ENCODE measurements at regions not wholly inside any gene's neighbourhood (a gene's known extent, or its start where the extent isn't known, plus 50 kb on each side); places are given as distances from the start of the nearest gene placed in this dataset.

DNA sequence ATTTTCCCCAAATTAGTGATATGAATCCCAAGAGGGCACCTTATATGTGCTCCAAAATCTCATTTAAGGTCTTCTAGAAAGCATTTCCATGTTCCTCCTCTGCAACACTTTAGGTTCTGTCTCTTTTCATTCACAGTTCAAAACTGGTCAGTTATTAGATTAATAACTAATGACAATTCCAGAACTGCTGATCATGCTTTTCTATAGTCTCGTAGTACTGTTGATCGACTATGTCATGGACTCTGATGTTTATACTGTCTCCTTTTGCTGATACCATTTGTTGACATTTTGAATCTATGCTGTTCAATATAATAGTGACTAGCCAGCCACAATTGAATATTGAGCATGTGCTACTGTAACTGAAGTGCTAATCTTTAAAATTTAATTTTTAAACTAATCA, 728.3 kb downstream of the LRFN5 start:
- no peaks in the 10 kb centered on the region for H3K27me3 Mint-ChIP-seq (ENCODE audit: low read depth)

DNA sequence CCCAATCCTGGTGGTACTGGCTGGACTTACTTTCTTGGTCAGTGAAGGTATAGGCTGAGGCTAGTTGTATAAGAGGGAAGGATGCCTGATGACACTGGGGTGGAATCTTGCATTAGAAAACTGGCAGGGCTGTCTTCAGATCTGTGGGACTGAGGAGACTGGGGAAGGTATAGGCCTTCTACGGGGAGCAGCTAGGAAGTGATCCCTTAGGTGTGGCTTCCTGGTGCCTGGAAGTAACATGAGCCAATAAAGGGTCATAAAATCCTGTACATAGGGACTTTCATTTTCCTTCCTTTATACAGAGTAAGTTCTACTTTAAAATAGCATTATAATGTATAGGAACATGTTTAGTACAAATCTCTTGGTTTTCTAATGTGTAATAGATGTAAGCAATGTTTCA, 716.8 kb downstream of the LRFN5 start:
- no peak for DNase-seq (ENCODE audit: low read depth, low spot score)
- Mint-ChIP-seq H3K36me3 (ENCODE audit: low read depth) (peaks cover 3% of the 10 kb centered on the region), H3K27me3 (ENCODE audit: low read depth) (no peaks in the 10 kb centered on the region), H3K27ac (ENCODE audit: unreplicated experiment) (no peak overlapping the region), H3K4me3 (no peak overlapping the region), H3K4me1 (no peaks in the 10 kb centered on the region), H3K9me3 (peaks cover 17% of the 10 kb centered on the region)
- TF ChIP-seq, protein P1, sequence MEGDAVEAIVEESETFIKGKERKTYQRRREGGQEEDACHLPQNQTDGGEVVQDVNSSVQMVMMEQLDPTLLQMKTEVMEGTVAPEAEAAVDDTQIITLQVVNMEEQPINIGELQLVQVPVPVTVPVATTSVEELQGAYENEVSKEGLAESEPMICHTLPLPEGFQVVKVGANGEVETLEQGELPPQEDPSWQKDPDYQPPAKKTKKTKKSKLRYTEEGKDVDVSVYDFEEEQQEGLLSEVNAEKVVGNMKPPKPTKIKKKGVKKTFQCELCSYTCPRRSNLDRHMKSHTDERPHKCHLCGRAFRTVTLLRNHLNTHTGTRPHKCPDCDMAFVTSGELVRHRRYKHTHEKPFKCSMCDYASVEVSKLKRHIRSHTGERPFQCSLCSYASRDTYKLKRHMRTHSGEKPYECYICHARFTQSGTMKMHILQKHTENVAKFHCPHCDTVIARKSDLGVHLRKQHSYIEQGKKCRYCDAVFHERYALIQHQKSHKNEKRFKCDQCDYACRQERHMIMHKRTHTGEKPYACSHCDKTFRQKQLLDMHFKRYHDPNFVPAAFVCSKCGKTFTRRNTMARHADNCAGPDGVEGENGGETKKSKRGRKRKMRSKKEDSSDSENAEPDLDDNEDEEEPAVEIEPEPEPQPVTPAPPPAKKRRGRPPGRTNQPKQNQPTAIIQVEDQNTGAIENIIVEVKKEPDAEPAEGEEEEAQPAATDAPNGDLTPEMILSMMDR (conservative IDR thresholded peaks at IDR 0.05): no peak

More for the DNA sequence above, 728.3 kb downstream of the LRFN5 start:
- H3K9me3 Mint-ChIP-seq: no peaks in the 10 kb centered on the region
- no peak for DNase-seq (ENCODE audit: low read depth, low spot score)
- H3K4me1 Mint-ChIP-seq: no peaks in the 10 kb centered on the region
- no peak overlapping the region for H3K4me3 Mint-ChIP-seq
- no peak overlapping the region for H3K27ac Mint-ChIP-seq (ENCODE audit: unreplicated experiment)
- no peaks in the 10 kb centered on the region for H3K36me3 Mint-ChIP-seq (ENCODE audit: low read depth)
- TF ChIP-seq, protein P1 (conservative IDR thresholded peaks at IDR 0.05): no peak

DNA sequence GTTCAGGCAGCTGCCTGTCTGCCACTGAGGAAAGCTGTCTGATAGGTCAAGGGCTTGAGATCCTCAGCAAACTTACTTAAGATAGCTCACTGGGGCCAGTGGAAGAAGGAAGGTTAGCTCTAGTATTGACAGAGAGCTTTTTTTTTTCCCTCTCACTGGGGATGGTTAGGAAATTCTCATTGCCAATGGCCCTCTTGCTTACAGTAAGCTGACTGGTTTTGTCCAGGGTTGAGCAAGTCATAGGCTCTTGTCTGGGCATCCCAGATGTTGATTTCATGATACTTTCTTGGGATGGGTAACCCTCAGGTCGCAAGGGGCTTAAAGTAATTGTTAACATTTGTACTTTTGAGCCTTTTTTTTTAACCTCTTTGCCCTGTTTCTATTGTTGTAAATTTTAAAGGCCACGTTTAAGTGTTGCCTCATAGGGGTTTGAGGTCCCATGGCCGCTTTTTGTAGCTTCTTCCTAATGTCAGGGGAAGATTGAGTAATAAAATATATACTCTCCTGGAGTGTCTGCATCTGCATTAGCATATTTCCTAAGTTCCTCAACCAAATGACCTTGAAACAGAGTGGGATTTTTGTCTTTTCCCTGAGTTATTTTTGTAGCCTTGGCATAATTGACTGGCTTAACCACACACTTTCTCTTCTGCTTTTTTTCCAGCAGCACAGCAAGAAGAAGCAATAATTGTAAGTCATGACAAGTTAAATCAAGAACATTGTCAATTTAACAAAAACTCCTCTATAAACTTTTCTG, 716.0 kb downstream of the LRFN5 start:
- Mint-ChIP-seq H3K27ac (ENCODE audit: unreplicated experiment) (no peak overlapping the region), H3K4me1 (no peaks in the 10 kb centered on the region), H3K4me3 (no peak overlapping the region), H3K9me3 (peaks cover 17% of the 10 kb centered on the region), H3K36me3 (ENCODE audit: low read depth) (peaks cover 3% of the 10 kb centered on the region), H3K27me3 (ENCODE audit: low read depth) (no peaks in the 10 kb centered on the region)
- DNase-seq (ENCODE audit: low read depth, low spot score): no peak
- TF ChIP-seq, protein P1 (conservative IDR thresholded peaks at IDR 0.05): no peak

DNA sequence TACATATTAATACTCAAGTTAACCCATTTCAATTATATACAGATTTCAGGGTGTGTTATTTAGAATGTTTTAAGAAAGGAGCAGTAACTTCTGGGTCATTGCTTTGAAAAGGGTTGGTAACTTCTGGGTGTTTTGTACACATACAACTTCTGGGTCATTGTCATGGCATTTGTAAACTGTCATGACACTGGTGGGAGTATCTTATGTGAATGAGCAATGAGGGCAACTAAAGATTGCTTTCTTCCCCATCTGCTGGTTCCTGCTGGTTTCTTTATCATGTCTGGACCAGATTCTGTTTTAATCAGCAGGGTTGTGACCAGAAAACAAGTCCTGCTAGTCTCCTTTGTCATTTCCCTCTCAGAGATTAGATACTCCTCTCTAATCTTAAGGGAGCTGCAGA, 713.3 kb downstream of the LRFN5 start:
- DNase-seq (ENCODE audit: low read depth, low spot score): no peak
- peaks cover 3% of the 10 kb centered on the region for H3K36me3 Mint-ChIP-seq (ENCODE audit: low read depth)
- peaks cover 12% of the 10 kb centered on the region for H3K4me1 Mint-ChIP-seq
- no peak overlapping the region for H3K27ac Mint-ChIP-seq (ENCODE audit: unreplicated experiment)
- peaks cover 12% of the 10 kb centered on the region for H3K9me3 Mint-ChIP-seq
- H3K27me3 Mint-ChIP-seq (ENCODE audit: low read depth): no peaks in the 10 kb centered on the region
- TF ChIP-seq, protein P1 (conservative IDR thresholded peaks at IDR 0.05): no peak
- no peak overlapping the region for H3K4me3 Mint-ChIP-seq

DNA sequence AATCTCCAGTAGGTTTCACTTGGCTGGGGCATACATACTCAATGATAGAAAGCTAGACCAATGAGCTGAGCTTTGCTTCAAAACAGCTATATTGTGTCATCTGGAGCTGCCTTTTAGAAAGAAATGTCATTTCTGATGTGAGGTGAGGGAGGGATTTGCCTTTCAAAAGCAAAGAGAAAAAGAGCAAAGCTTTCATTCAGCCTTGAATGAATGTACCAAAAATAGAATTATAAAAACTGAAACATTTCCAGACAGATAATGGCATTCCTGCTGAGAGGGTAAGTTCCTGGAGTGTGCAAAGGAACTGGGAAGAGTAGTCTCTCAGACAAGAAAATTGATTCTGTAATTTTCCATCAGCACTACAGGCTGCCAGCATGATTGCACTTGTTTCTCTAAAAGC, 710.0 kb downstream of the LRFN5 start:
- Mint-ChIP-seq H3K9me3 (peaks cover 14% of the 10 kb centered on the region), H3K4me3 (no peak overlapping the region), H3K36me3 (ENCODE audit: low read depth) (peaks cover 5% of the 10 kb centered on the region), H3K27me3 (ENCODE audit: low read depth) (no peaks in the 10 kb centered on the region), H3K4me1 (peaks cover 28% of the 10 kb centered on the region), H3K27ac (ENCODE audit: unreplicated experiment) (no peak overlapping the region)
- TF ChIP-seq, protein P1 (conservative IDR thresholded peaks at IDR 0.05): no peak
- DNase-seq (ENCODE audit: low read depth, low spot score): no peak

Data from neural crest cell (in vitro differentiated cells).